SU-DHL-6 (cell line): ENCODE measurements at regions not wholly inside any gene's neighbourhood (a gene's known extent, or its start where the extent isn't known, plus 50 kb on each side); places are given as distances from the start of the nearest gene placed in this dataset.

Experiments used
- H2AFZ ChIP-seq: fragments of 200-600 bp; sonication (generic); 2 replicates; pipeline ENCODE4 v1.6.1; 2014; ENCODE audit warnings: low read depth, mild to moderate bottlenecking, moderate library complexity, mixed read lengths, antibody characterized with exemption, low read length; ENCODE audit not compliant: severe bottlenecking
- H3F3A ChIP-seq: fragments of 200-600 bp; shearing (Covaris generic); 2 replicates; pipeline ENCODE4 v1.6.0; 2016; ENCODE audit warnings: antibody characterized with exemption, mild to moderate bottlenecking; ENCODE audit not compliant: insufficient read depth
- H3K27ac ChIP-seq: fragments of 200-600 bp; sonication (generic); 2 replicates; pipeline ENCODE4 v1.5.1; 2016; ENCODE audit warnings: low read depth, mild to moderate bottlenecking, low read length, moderate library complexity, mixed read lengths
- H3K27me3 ChIP-seq: fragments of 200-600 bp; sonication (generic), shearing (Covaris generic); 2 replicates; pipeline ENCODE4 v1.6.0; 2014; ENCODE audit warnings: mild to moderate bottlenecking, low read length
- H3K36me3 ChIP-seq: fragments of 200-600 bp; sonication (generic); 2 replicates; pipeline ENCODE4 v1.6.1; 2014; ENCODE audit warnings: mild to moderate bottlenecking, low read length, mixed read lengths
- H3K4me2 ChIP-seq: fragments of 300-600, 200-600 bp; shearing (Covaris generic), sonication (generic); 2 replicates; pipeline ENCODE4 v1.6.0; 2014; ENCODE audit warnings: low read length, low read depth, mild to moderate bottlenecking; ENCODE audit not compliant: poor library complexity, severe bottlenecking
- H3K4me3 ChIP-seq: fragments of 200-600 bp; sonication (generic); 2 replicates; pipeline ENCODE4 v1.5.1; 2014; ENCODE audit warnings: antibody characterized with exemption, low read length, mild to moderate bottlenecking, mixed read lengths; ENCODE audit not compliant: insufficient read depth, poor library complexity, severe bottlenecking
- H3K79me2 ChIP-seq: fragments of 200-600 bp; sonication (generic); 2 replicates; pipeline ENCODE4 v1.6.1; 2014; ENCODE audit warnings: mild to moderate bottlenecking, low read length, moderate library complexity; ENCODE audit not compliant: insufficient read depth
- H3K9ac ChIP-seq: fragments of 200-600 bp; sonication (generic); 2 replicates; pipeline ENCODE4 v1.7.0; 2014; ENCODE audit warnings: mild to moderate bottlenecking, low read length
- H3K9me2 ChIP-seq: fragments of 200-600 bp; sonication (generic); replicated peaks from 2 replicates; pipeline ENCODE4 v1.6.1; 2014; ENCODE audit warnings: low read length; ENCODE audit not compliant: insufficient read depth
- H3K9me3 ChIP-seq: fragments of 200-600 bp; sonication (generic); 2 replicates; pipeline ENCODE4 v1.6.1; 2014; ENCODE audit warnings: low read length, mixed read lengths; ENCODE audit not compliant: insufficient read depth
- H4K20me1 ChIP-seq: fragments of 200-600 bp; sonication (generic); 2 replicates; pipeline ENCODE4 v1.6.1; 2014; ENCODE audit warnings: low read depth, mild to moderate bottlenecking, antibody characterized with exemption, low read length, moderate library complexity, mixed read lengths
- EZH2phosphoT487 ChIP-seq: fragments of 200-600 bp; sonication (generic), shearing (Covaris generic); conservative IDR thresholded peaks from 2 replicates; pipeline ENCODE4 v1.6.1; 2018; ENCODE audit warnings: mild to moderate bottlenecking, antibody characterized with exemption, low read length, moderate library complexity, mixed read lengths
- TF ChIP-seq, protein P1 (sequence below): fragments of 200-600 bp; sonication (generic); IDR thresholded peaks from one replicate; pipeline ENCODE4 v1.5.1; 2017; ENCODE audit warnings: antibody characterized with exemption, mild to moderate bottlenecking, low read length, moderate library complexity; ENCODE audit not compliant: insufficient read depth, poor library complexity, severe bottlenecking

DNA sequence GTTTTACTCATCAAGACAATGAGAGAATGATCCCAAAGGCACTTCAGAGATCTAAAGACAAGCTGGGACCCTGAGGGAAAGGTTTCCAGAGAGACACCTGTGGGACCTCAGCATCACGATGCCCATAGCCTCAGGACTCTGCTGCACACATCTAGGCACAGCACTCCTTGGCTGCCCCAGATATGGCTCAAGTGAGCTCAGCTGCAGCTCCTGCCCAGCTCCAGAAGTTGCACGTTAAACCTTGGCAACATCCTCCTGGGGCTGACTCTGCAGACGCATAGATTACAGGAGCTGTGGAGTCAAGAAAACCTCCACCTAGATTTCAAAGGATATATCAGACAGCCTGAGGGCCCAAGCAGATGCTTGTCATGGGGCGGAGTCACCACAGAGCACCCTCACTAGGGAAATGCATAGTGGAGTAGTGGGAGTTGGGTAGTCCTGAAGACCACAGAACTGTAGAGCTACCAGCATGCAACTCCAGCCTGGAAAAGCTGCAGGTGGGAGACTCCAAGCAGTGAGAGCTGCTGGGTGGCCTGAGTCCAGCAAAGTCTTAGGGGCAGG, 582.0 kb downstream of the CDH11 start:
- H3F3A ChIP-seq, result no peaks in the 10 kb centered on the region
- H2AFZ ChIP-seq, result no peak overlapping the region
- no peak overlapping the region for H3K4me3 ChIP-seq
- H3K36me3 ChIP-seq, result no peaks in the 10 kb centered on the region
- H3K4me2 ChIP-seq, result no peak overlapping the region
- H3K9ac ChIP-seq, result no peak overlapping the region
- H4K20me1 ChIP-seq, result no peaks in the 10 kb centered on the region
- no peak overlapping the region for H3K27ac ChIP-seq
- no peaks in the 10 kb centered on the region for H3K79me2 ChIP-seq
- no peaks in the 10 kb centered on the region for H3K9me2 ChIP-seq
- TF ChIP-seq EZH2phosphoT487, result no peak
- TF ChIP-seq, protein P1, sequence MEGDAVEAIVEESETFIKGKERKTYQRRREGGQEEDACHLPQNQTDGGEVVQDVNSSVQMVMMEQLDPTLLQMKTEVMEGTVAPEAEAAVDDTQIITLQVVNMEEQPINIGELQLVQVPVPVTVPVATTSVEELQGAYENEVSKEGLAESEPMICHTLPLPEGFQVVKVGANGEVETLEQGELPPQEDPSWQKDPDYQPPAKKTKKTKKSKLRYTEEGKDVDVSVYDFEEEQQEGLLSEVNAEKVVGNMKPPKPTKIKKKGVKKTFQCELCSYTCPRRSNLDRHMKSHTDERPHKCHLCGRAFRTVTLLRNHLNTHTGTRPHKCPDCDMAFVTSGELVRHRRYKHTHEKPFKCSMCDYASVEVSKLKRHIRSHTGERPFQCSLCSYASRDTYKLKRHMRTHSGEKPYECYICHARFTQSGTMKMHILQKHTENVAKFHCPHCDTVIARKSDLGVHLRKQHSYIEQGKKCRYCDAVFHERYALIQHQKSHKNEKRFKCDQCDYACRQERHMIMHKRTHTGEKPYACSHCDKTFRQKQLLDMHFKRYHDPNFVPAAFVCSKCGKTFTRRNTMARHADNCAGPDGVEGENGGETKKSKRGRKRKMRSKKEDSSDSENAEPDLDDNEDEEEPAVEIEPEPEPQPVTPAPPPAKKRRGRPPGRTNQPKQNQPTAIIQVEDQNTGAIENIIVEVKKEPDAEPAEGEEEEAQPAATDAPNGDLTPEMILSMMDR, result no peak
- H3K9me3 ChIP-seq, result no peaks in the 10 kb centered on the region
- no peaks in the 10 kb centered on the region for H3K27me3 ChIP-seq

DNA sequence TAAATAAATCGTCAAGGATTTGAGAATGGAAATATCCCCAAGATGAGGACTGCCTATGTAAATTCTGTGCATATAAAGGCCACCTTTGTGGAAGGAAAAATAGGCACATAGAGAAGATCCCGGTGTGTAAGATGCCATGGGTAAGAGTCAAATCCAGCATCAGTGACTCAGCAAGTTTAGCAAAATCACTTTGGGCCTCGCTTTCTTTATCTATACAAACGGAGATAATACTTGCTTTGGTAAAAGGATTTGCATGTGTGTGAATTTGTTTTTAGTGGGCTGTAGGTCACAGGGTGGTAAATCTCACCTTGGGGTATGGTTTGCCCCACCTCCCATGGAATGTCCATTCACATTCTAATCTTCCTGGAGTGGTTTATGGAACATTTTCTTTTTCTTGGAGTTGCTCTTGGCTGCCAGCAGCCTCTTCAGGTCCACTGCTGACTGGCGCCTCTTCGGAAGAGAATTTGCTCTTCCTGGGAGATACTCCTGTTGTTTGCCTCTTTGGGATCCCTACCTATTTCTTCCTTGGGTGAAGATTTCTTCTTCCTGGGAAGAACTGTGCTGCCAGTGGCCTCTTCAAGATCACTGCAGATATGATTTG, 587.6 kb downstream of the CDH11 start:
- no peak overlapping the region for H2AFZ ChIP-seq
- no peak overlapping the region for H3K27ac ChIP-seq
- no peak overlapping the region for H3K4me3 ChIP-seq
- H3K4me2 ChIP-seq, result no peak overlapping the region
- no peaks in the 10 kb centered on the region for H3F3A ChIP-seq
- H3K27me3 ChIP-seq, result no peaks in the 10 kb centered on the region
- no peaks in the 10 kb centered on the region for H3K79me2 ChIP-seq
- no peaks in the 10 kb centered on the region for H3K9me3 ChIP-seq
- no peak for TF ChIP-seq EZH2phosphoT487
- TF ChIP-seq, protein P1, result no peak
- H3K9me2 ChIP-seq, result no peaks in the 10 kb centered on the region
- no peak overlapping the region for H3K9ac ChIP-seq
- H4K20me1 ChIP-seq, result no peaks in the 10 kb centered on the region
- no peaks in the 10 kb centered on the region for H3K36me3 ChIP-seq

DNA sequence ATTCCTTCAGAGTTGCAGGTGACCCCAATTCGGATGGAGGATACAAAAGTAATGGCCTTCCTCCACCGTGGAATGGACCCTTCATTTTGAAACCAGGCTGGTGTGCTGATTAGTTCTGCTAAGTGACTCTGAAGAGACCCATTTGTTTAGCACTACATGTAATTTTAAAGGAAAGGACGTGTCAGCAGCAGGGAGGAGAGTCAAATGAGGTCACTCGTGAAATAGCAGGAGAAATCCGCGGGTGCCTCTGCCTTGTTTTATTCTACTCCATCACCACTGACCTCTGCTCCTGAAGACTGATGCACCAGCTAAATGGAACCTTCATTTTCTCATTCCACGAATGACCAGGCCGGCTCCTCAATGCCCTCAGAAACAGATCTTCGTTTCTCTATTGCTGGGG, 589.2 kb downstream of the CDH11 start:
- H4K20me1 ChIP-seq, result no peaks in the 10 kb centered on the region
- no peaks in the 10 kb centered on the region for H3K36me3 ChIP-seq
- no peaks in the 10 kb centered on the region for H3K9me3 ChIP-seq
- H3K9ac ChIP-seq, result no peak overlapping the region
- no peaks in the 10 kb centered on the region for H3K79me2 ChIP-seq
- no peak overlapping the region for H3K4me3 ChIP-seq
- H3F3A ChIP-seq, result no peaks in the 10 kb centered on the region
- TF ChIP-seq EZH2phosphoT487, result no peak
- TF ChIP-seq, protein P1, result no peak
- no peak overlapping the region for H3K4me2 ChIP-seq
- H3K27ac ChIP-seq, result no peak overlapping the region
- no peak overlapping the region for H2AFZ ChIP-seq
- H3K9me2 ChIP-seq, result no peaks in the 10 kb centered on the region
- no peaks in the 10 kb centered on the region for H3K27me3 ChIP-seq
